GM23248 (cell line): ENCODE measurements at regions not wholly inside any gene's neighbourhood (a gene's known extent, or its start where the extent isn't known, plus 50 kb on each side); places are given as distances from the start of the nearest gene placed in this dataset.

Experiments
- DNase-seq: peaks from one replicate; pipeline ENCODE4 v3.0.0-alpha.2; 2015
- H2AFZ ChIP-seq: fragments of 200-600 bp; sonication (generic); 2 replicates; pipeline ENCODE4 v1.6.1; 2016; ENCODE audit warnings: antibody characterized with exemption
- H3F3A ChIP-seq: fragments of 200-600 bp; sonication (generic); 2 replicates; pipeline ENCODE4 v1.6.1; 2016; ENCODE audit warnings: mild to moderate bottlenecking, antibody characterized with exemption, mixed run types; ENCODE audit not compliant: insufficient read depth
- H3K27ac ChIP-seq: fragments of 200-600 bp; sonication (generic); 2 replicates; pipeline ENCODE4 v1.5.1; 2016; ENCODE audit warnings: mild to moderate bottlenecking
- H3K27me3 ChIP-seq: fragments of 200-600 bp; sonication (generic); replicated peaks from 2 replicates; pipeline ENCODE4 v1.6.1; 2016; ENCODE audit warnings: mild to moderate bottlenecking; ENCODE audit not compliant: insufficient read depth
- H3K36me3 ChIP-seq: fragments of 200-600 bp; sonication (generic); 2 replicates; pipeline ENCODE4 v1.6.1; 2016; ENCODE audit warnings: low read depth, mild to moderate bottlenecking
- H3K4me1 ChIP-seq: fragments of 200-600 bp; sonication (generic); 2 replicates; pipeline ENCODE4 v1.6.1; 2016; ENCODE audit warnings: mild to moderate bottlenecking; ENCODE audit not compliant: insufficient read depth
- H3K4me2 ChIP-seq: fragments of 200-600 bp; sonication (generic); one replicate; pipeline ENCODE4 v1.6.1; 2016; ENCODE audit warnings: mild to moderate bottlenecking; ENCODE audit not compliant: unreplicated experiment
- H3K4me3 ChIP-seq: fragments of 200-600 bp; sonication (generic); 2 replicates; pipeline ENCODE4 v1.5.1; 2016; ENCODE audit warnings: mild to moderate bottlenecking
- H3K79me2 ChIP-seq: fragments of 200-600 bp; sonication (generic); 2 replicates; pipeline ENCODE4 v1.6.1; 2016; ENCODE audit warnings: mild to moderate bottlenecking; ENCODE audit not compliant: insufficient read depth
- H3K9ac ChIP-seq: fragments of 200-600 bp; sonication (generic); 2 replicates; pipeline ENCODE4 v1.6.1; 2016; ENCODE audit warnings: mild to moderate bottlenecking
- H3K9me2 ChIP-seq: fragments of 200-600 bp; sonication (generic); 2 replicates; pipeline ENCODE4 v1.6.1; 2016; ENCODE audit warnings: mixed run types, mild to moderate bottlenecking, moderate library complexity; ENCODE audit not compliant: insufficient read depth
- H3K9me3 ChIP-seq: fragments of 200-600 bp; sonication (generic); one replicate; pipeline ENCODE4 v1.6.1; 2017; ENCODE audit warnings: low read depth
- H4K20me1 ChIP-seq: fragments of 200-600 bp; sonication (generic); 2 replicates; pipeline ENCODE4 v1.6.0; 2016; ENCODE audit not compliant: insufficient read depth
- EZH2 ChIP-seq: fragments of 200-600 bp; sonication (generic); IDR thresholded peaks from 2 replicates; pipeline ENCODE4 v1.6.1; 2018; ENCODE audit warnings: antibody characterized with exemption, mild to moderate bottlenecking; ENCODE audit not compliant: insufficient read depth, poor library complexity, severe bottlenecking
- EZH2phosphoT487 ChIP-seq: fragments of 200-600 bp; sonication (generic); IDR thresholded peaks from 2 replicates; pipeline ENCODE4 v1.6.1; 2018; ENCODE audit warnings: antibody characterized with exemption, moderate library complexity, mild to moderate bottlenecking, low read depth; ENCODE audit not compliant: insufficient read depth
- WGBS, 2 experiments: methylation state at CpG; one replicate each; pipeline ENCODE4 v1.1.6; 2015 to 2017; ENCODE audit warnings: low lambda C conversion rate in 2 of 2, low coverage in 1 of 2; ENCODE audit errors: missing lambda C conversion rate in 2 of 2; 5-methylcytosine and 5-hydroxymethylcytosine counted together
- in situ Hi-C: fragments of 300-500 bp; cut with MboI; formaldehyde crosslinking; loops from 2 replicates; pipeline ENCODE4 v1.15.0; 2020

DNA sequence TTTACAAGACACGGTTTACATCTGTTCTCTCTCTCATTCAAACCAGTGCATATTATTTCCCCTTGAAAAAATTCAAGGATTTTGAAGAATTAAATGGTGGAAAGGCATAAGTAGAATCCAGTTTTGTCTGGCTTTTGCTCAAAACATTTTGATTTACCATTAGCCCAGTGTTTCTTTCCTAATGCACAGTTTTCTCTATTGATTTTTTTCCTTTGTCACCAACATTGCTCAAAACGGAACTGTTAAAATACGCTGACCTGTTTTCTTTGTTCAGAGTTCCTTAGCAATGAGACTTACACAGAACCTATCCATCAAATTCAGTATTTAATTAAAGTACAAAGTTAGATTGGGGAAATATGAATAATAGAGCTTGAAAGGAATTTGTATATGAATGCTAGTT lies 162.4 kb downstream of the S1PR1 start:
- no peaks in the 10 kb centered on the region for H3K9me3 ChIP-seq
- H3K9ac ChIP-seq, result no peak overlapping the region
- in situ Hi-C loops, result no loop called here
- H3K36me3 ChIP-seq, result no peaks in the 10 kb centered on the region
- H3K79me2 ChIP-seq, result no peaks in the 10 kb centered on the region
- H3F3A ChIP-seq, result no peaks in the 10 kb centered on the region
- H3K27ac ChIP-seq, result no peak overlapping the region
- H3K9me2 ChIP-seq, result no peaks in the 10 kb centered on the region
- 43 to 46% methylated on average over 3 of the region's 3 CpGs for WGBS, 2 experiments
- no peak overlapping the region for H2AFZ ChIP-seq
- no peaks in the 10 kb centered on the region for H3K4me1 ChIP-seq
- TF ChIP-seq EZH2phosphoT487 (no peak), EZH2 (no peak)
- H3K27me3 ChIP-seq, result peaks cover 9% of the 10 kb centered on the region; the same call in 1 of the 2 replicates
- no peak for DNase-seq
- H3K4me2 ChIP-seq, result no peak overlapping the region
- no peaks in the 10 kb centered on the region for H4K20me1 ChIP-seq
- no peak overlapping the region for H3K4me3 ChIP-seq

GRCh38 chr1:101406271-101406670 lies 169.5 kb downstream of the S1PR1 start:
- H3K4me2 ChIP-seq, result no peak overlapping the region
- H3K27me3 ChIP-seq, result 0 out of 2 replicates have a peak, but pooled peaks cover 2% of the 10 kb centered on the region
- in situ Hi-C loops, result no loop called here
- no peak for DNase-seq
- WGBS, 2 experiments, result 51 to 70% methylated on average over 4 of the region's 4 CpGs
- no peak overlapping the region for H2AFZ ChIP-seq
- H3F3A ChIP-seq, result no peaks in the 10 kb centered on the region
- no peaks in the 10 kb centered on the region for H3K36me3 ChIP-seq
- no peaks in the 10 kb centered on the region for H3K79me2 ChIP-seq
- H4K20me1 ChIP-seq, result no peaks in the 10 kb centered on the region
- no peak overlapping the region for H3K4me3 ChIP-seq
- H3K9me2 ChIP-seq, result no peaks in the 10 kb centered on the region
- H3K4me1 ChIP-seq, result no peaks in the 10 kb centered on the region
- H3K9ac ChIP-seq, result no peak overlapping the region
- no peak overlapping the region for H3K27ac ChIP-seq
- no peaks in the 10 kb centered on the region for H3K9me3 ChIP-seq
- TF ChIP-seq EZH2phosphoT487, result no peak
- TF ChIP-seq EZH2, result no peak

GRCh38 chr1:101406681-101407080 lies 169.9 kb downstream of the S1PR1 start:
- H2AFZ ChIP-seq, result no peak overlapping the region
- H3K9me2 ChIP-seq, result no peaks in the 10 kb centered on the region
- no peaks in the 10 kb centered on the region for H3K9me3 ChIP-seq
- 0 out of 2 replicates have a peak, but pooled peaks cover 2% of the 10 kb centered on the region for H3K27me3 ChIP-seq
- H3F3A ChIP-seq, result no peaks in the 10 kb centered on the region
- in situ Hi-C loops, result no loop called here
- no peaks in the 10 kb centered on the region for H3K79me2 ChIP-seq
- no peaks in the 10 kb centered on the region for H3K4me1 ChIP-seq
- no peaks in the 10 kb centered on the region for H3K36me3 ChIP-seq
- H3K4me2 ChIP-seq, result no peak overlapping the region
- DNase-seq, result no peak
- H3K4me3 ChIP-seq, result no peak overlapping the region
- H3K27ac ChIP-seq, result no peak overlapping the region
- H4K20me1 ChIP-seq, result no peaks in the 10 kb centered on the region
- WGBS, 2 experiments, result 25 to 41% methylated on average over 1 of the region's 1 CpG
- H3K9ac ChIP-seq, result no peak overlapping the region
- TF ChIP-seq EZH2, result no peak
- no peak for TF ChIP-seq EZH2phosphoT487

DNA sequence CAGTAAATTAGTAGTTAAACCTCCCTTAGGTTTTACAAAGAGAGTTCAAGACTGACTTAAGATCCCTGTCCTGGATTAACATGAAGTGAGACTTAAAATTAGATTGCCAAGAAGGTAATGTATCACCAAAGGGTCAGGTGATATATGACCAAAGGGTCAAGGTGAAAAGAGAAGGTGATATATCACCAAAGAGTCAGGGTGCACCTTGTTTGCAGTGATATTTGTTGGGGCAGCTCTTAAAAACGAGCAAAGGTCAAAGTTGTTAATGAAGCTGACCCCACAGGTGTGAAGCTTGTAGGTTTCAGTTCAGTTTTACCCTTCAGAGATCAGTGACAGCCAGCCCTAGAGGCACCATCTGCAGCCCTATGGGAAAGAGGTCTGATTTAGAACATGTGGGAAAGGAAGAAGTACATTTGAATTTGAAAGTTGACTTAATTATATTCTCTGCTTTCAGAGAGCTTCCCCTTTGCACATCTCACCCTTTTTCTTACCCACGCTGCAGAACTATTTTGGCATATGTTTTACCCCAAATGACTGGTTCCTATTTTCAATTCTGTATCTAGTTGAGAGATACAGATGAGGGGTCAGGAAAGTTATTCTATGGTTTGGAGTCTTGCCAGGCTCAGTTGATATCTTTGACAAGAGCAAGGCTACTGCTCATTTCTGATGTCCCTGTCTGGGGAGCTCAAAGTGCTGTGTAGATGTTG lies 170.8 kb downstream of the S1PR1 start:
- Histone ChIP-seq H3K79me2 (no peaks in the 10 kb centered on the region), H3K9me2 (no peaks in the 10 kb centered on the region), H3K4me3 (no peak overlapping the region), H4K20me1 (no peaks in the 10 kb centered on the region), H2AFZ (no peak overlapping the region), H3K4me1 (no peaks in the 10 kb centered on the region), H3K9ac (no peak overlapping the region), H3K9me3 (no peaks in the 10 kb centered on the region), H3F3A (no peaks in the 10 kb centered on the region), H3K36me3 (no peaks in the 10 kb centered on the region), H3K4me2 (no peak overlapping the region), H3K27ac (no peak overlapping the region), H3K27me3 (0 out of 2 replicates have a peak, but pooled peaks cover 2% of the 10 kb centered on the region)
- DNase-seq, result no peak
- WGBS, 2 experiments, result 7 to 10% methylated on average over 2 of the region's 2 CpGs
- in situ Hi-C loops, result no loop called here
- TF ChIP-seq EZH2 (no peak), EZH2phosphoT487 (no peak)
